Sigmoid colon (tissue), 6 donors: ENCODE measurements at regions not wholly inside any gene's neighbourhood (a gene's known extent, or its start where the extent isn't known, plus 50 kb on each side); places are given as distances from the start of the nearest gene placed in this dataset.

Source experiments
- DNase-seq: peaks from one replicate; pipeline ENCODE4 v3.0.0-alpha.2; 2019
- H3K27ac ChIP-seq, 4 donors: fragments of 200-600 bp; sonication (generic); one replicate each; pipeline ENCODE4 v1.5.1; 2016 to 2019; ENCODE audit warnings: mild to moderate bottlenecking in 1 of 4
- H3K27me3 ChIP-seq, 3 donors: fragments of 200-600 bp; sonication (generic); one replicate each; pipeline ENCODE4 v1.5.1; 2019; ENCODE audit warnings: mild to moderate bottlenecking in 1 of 3
- H3K36me3 ChIP-seq, 4 donors: fragments of 200-600 bp; sonication (generic); one replicate each; pipeline ENCODE4 v1.5.1; 2016 to 2019
- H3K4me1 ChIP-seq, 4 donors: fragments of 200-600 bp; sonication (generic); one replicate each; pipeline ENCODE4 v1.5.1; 2017 to 2019
- H3K4me3 ChIP-seq, 4 donors: fragments of 200-600 bp; sonication (generic); one replicate each; pipeline ENCODE4 v1.5.1; 2017 to 2019; ENCODE audit warnings: mild to moderate bottlenecking in 2 of 4, moderate library complexity in 1 of 4
- H3K9me3 ChIP-seq, 4 donors: fragments of 200-600 bp in 3 of 4; sonication (generic) in 3 of 4; one replicate each; pipeline versions ENCODE4 v1.5.1 to v1.6.1; 2013 to 2019
- EP300 ChIP-seq, 4 donors: sonication (generic); formaldehyde crosslinking; IDR thresholded peaks; one replicate each; pipeline ENCODE4 v1.6.1; 2017; ENCODE audit warnings: antibody characterized with exemption in 4 of 4
- POLR2A ChIP-seq, 2 donors: fragments of 450-650 bp; IDR thresholded peaks; one replicate each; pipeline ENCODE4 v1.6.1; 2016; ENCODE audit warnings: antibody characterized with exemption in 2 of 2, mild to moderate bottlenecking in 2 of 2, moderate library complexity in 2 of 2
- POLR2AphosphoS5 ChIP-seq, 4 donors: sonication (generic); formaldehyde crosslinking; IDR thresholded peaks; one replicate each; pipeline ENCODE4 v1.6.1; 2017; ENCODE audit warnings: antibody characterized with exemption in 4 of 4
- WGBS, 2 donors: extraction: QIAGEN DNeasy Blood & Tissue Kit; methylation state at CpG; one replicate each; pipeline ENCODE4 v1.1.7; 2013; 5-methylcytosine and 5-hydroxymethylcytosine counted together
- intact Hi-C: fragments of 100-400 bp; cut with DNase I; formaldehyde crosslinking; loops from one replicate; pipeline ENCODE4 v1.15.1; 2023
- TF ChIP-seq, protein P1 (sequence below), 4 experiments: fragments of 450-650 bp in 3 of 4; fragments of 200-600 bp in 1 of 4; IDR thresholded peaks; one replicate each; pipeline ENCODE4 v1.5.1; 2016 to 2019; ENCODE audit warnings: antibody characterized with exemption in 4 of 4, mild to moderate bottlenecking in 3 of 4, moderate library complexity in 2 of 4
- donor health status: healthy with polysubstance abuse.
- donor health status: healthy.

DNA sequence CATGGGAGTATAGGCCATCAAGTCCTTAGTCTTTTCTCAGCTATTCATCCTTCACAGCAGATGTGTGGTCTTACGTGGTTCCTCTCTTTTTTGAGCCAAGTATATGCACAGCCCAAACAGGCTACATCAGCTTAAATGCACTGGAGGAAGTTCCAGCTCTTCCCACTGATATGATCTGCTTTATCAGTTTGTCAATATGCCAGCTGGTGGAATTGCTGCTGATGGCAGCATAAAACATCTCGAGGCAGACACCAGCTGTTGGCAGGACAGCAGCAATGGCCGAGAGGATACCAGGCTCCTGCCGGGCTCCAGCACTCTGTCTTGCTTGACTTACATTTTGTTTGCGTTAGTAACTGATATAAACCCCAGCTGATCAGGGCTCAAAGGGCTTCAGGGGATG is 143.4 kb downstream of the TENT4A start:
- Histone ChIP-seq H3K4me3 (no peak overlapping the region), H3K27me3 (no peaks in the 10 kb centered on the region), H3K9me3 (no peaks in the 10 kb centered on the region), H3K36me3 (no peaks in the 10 kb centered on the region), H3K4me1 (no peaks in the 10 kb centered on the region), H3K27ac (no peak overlapping the region)
- intact Hi-C loops = no loop called here
- 13 to 55% methylated on average over 5 of the region's 5 CpGs for WGBS, 2 donors
- no peak for DNase-seq
- TF ChIP-seq POLR2AphosphoS5 (IDR thresholded peaks at IDR 0.05) (no peak), EP300 (IDR thresholded peaks at IDR 0.05) (no peak), POLR2A (IDR thresholded peaks at IDR 0.05) (no peak)
- TF ChIP-seq, protein P1, sequence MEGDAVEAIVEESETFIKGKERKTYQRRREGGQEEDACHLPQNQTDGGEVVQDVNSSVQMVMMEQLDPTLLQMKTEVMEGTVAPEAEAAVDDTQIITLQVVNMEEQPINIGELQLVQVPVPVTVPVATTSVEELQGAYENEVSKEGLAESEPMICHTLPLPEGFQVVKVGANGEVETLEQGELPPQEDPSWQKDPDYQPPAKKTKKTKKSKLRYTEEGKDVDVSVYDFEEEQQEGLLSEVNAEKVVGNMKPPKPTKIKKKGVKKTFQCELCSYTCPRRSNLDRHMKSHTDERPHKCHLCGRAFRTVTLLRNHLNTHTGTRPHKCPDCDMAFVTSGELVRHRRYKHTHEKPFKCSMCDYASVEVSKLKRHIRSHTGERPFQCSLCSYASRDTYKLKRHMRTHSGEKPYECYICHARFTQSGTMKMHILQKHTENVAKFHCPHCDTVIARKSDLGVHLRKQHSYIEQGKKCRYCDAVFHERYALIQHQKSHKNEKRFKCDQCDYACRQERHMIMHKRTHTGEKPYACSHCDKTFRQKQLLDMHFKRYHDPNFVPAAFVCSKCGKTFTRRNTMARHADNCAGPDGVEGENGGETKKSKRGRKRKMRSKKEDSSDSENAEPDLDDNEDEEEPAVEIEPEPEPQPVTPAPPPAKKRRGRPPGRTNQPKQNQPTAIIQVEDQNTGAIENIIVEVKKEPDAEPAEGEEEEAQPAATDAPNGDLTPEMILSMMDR (IDR thresholded peaks at IDR 0.05) = no peak

DNA sequence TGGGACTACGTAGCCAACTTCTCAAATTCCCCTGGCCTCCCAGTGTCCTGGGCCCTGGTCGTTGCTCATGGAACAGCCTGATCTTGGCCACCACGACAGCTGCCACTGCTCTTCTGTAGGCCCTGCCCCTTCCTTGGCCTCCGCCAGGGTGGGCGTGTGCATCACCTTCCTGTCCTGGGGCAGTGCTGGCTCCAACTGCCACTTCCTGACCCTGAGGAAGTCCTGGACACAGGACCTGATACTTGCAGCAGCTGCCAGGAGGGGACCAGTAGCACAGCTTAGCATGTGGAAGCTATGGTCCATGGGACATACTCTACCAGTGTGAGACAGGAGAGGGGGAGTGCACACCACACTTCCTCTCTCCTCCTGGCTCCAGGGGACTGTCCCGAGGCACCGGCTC is 145.2 kb downstream of the TENT4A start:
- H3K9me3 ChIP-seq = no peaks in the 10 kb centered on the region
- no peaks in the 10 kb centered on the region for H3K4me1 ChIP-seq
- no peaks in the 10 kb centered on the region for H3K36me3 ChIP-seq
- no peak for DNase-seq
- H3K4me3 ChIP-seq = no peak overlapping the region
- no peak overlapping the region for H3K27ac ChIP-seq
- H3K27me3 ChIP-seq = no peaks in the 10 kb centered on the region
- 69 to 71% methylated on average over 7 of the region's 7 CpGs for WGBS, 2 donors
- TF ChIP-seq POLR2AphosphoS5 (IDR thresholded peaks at IDR 0.05) (no peak), EP300 (IDR thresholded peaks at IDR 0.05) (no peak), POLR2A (IDR thresholded peaks at IDR 0.05) (no peak)
- TF ChIP-seq, protein P1 (IDR thresholded peaks at IDR 0.05) = no peak
- intact Hi-C loops = no loop called here

DNA sequence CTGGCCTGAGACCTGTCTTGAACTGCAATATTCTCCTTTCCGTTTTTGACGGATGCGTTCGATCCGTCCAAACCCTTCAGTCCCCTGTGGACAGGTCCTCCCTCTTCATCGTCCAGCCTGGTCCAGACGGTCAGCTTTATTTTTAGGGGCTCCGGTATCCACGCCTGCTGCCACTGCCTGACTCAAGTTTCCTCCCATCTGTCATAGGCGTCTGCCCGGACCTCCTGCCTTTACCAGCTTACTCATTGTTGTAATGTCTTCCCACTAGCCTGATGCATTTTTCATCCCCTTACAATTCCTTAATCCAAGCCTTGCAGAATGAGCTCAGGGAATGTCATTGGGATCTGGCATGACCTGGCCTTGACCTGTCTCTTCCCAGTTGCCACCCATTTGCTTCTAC is 145.8 kb downstream of the TENT4A start:
- intact Hi-C loops = no loop called here
- TF ChIP-seq POLR2A (IDR thresholded peaks at IDR 0.05) (no peak), POLR2AphosphoS5 (IDR thresholded peaks at IDR 0.05) (no peak), EP300 (IDR thresholded peaks at IDR 0.05) (no peak)
- TF ChIP-seq, protein P1 (IDR thresholded peaks at IDR 0.05) = no peak
- DNase-seq = no peak
- no peaks in the 10 kb centered on the region for H3K4me1 ChIP-seq
- no peak overlapping the region for H3K4me3 ChIP-seq
- no peaks in the 10 kb centered on the region for H3K9me3 ChIP-seq
- no peaks in the 10 kb centered on the region for H3K27me3 ChIP-seq
- 87 to 94% methylated on average over 11 of the region's 11 CpGs for WGBS, 2 donors
- no peak overlapping the region for H3K27ac ChIP-seq
- H3K36me3 ChIP-seq = no peaks in the 10 kb centered on the region

DNA sequence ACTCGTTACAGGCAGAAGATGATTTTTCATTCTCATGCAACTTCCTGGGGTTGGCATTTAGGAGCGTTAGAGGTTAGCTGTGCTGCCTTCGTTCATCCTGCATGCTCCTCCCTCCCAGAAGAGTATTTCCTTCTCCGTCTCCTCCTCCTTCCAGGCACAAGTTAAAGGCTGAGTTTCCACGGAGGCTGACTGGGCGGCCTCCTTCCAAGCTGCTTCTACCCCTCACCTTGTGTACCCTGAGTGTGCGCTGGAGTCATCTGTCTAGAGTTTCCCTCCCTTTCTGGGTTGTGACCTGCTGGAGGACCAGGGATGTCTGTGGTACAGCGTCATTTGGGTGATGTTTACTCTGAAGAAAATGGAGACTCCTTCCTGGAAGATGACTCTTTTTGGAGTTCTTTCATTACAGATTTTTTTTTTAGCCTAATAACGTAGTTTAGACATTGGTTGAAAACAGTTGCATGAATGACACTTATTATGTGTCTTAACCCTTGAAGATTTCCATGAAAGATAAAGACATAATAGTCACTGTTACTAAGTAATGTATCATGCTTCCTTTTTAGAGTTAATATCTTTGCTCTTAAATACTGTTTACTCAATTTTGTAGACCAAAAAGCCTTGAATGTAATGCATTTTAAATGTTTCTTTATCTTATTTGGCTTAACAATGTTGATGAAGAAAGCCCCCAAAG is 146.9 kb downstream of the TENT4A start:
- Histone ChIP-seq H3K4me3 (no peak overlapping the region), H3K9me3 (no peaks in the 10 kb centered on the region), H3K27me3 (no peaks in the 10 kb centered on the region), H3K4me1 (peaks cover 0 to 6% (median 0%) of the 10 kb centered on the region in 4 donors), H3K27ac (no peak overlapping the region), H3K36me3 (no peaks in the 10 kb centered on the region)
- DNase-seq = no peak
- TF ChIP-seq EP300 (IDR thresholded peaks at IDR 0.05) = no peak
- TF ChIP-seq, protein P1 (IDR thresholded peaks at IDR 0.05) = no peak
- no peak for TF ChIP-seq POLR2AphosphoS5 (IDR thresholded peaks at IDR 0.05)
- TF ChIP-seq POLR2A (IDR thresholded peaks at IDR 0.05) = no peak
- intact Hi-C loops = no loop called here
- WGBS, 2 donors = 80% methylated on average over 9 of the region's 9 CpGs

DNA sequence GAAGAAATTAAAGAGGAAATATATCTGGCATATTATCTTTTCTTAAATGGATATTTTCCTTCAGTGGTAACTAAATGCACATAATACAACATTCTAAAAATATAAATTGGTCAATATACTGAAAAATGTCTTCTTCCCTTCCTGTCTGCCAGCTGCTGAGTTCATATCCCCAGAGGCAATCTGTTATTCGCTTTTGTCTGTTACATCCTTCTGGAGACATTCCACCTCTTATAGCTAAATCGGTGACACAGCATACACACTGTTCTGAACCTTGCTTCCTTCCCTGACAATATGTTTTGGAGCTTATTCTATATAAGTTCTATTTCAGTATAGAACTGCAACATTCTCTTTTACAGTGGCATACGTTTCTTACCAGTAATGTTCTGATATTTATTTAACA is 147.8 kb downstream of the TENT4A start:
- DNase-seq = no peak
- TF ChIP-seq POLR2A (IDR thresholded peaks at IDR 0.05) (no peak), POLR2AphosphoS5 (IDR thresholded peaks at IDR 0.05) (no peak)
- TF ChIP-seq, protein P1 (IDR thresholded peaks at IDR 0.05) = no peak
- H3K27ac ChIP-seq = no peak overlapping the region
- intact Hi-C loops = no loop called here
- no peaks in the 10 kb centered on the region for H3K9me3 ChIP-seq
- 72 to 77% methylated on average over 3 of the region's 3 CpGs for WGBS, 2 donors
- H3K4me1 ChIP-seq = peaks cover 0 to 6% (median 0%) of the 10 kb centered on the region in 4 donors
- H3K27me3 ChIP-seq = no peaks in the 10 kb centered on the region
- H3K36me3 ChIP-seq = no peaks in the 10 kb centered on the region
- H3K4me3 ChIP-seq = no peak overlapping the region
